ENCODE measurements at regions not wholly inside any gene's neighbourhood (a gene's known extent, or its start where the extent isn't known, plus 50 kb on each side); places are given as distances from the start of the nearest gene placed in this dataset.

DNA sequence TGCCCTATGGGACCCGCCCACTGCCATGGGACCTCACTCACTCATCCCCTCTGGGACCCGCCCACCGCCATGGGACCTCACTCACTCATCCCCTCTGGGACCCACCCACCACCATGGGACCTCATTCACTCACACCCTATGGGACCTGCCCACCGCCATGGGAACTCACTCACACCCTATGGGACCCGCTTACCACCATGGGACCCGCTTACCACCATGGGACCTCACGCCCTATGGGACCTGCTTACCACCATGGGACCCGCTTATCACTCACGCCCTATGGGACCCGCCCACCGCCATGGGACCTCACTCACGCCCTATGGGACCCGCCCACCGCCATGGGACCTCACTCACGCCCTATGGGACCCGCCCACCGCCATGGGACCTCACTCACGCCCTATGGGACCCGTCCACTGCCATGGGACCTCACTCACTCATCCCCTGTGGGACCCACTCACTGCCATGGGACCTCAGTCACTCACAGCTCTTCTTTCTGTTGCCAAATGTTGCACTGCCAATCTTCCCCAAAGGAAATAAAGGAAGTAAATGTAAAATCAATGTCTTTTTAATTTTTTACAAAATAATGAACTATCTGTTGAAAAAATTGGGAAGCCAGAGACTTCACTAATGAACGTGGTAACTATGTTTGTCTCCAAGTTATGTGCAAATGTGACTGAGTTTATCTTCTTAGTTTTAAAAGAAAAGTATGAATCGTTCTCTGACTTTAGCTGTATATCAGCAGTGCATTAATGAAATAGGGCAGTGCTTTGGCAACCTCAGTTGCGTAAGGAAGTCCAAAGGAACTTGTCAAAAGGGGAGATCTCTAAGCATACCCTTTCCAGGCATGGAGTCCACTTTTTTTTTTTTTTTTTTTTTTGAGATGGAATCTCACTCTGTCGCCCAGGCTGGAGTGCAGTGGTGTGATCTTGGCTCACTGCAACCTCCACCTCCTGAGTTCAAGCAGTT lies 101.5 kb upstream of the MGAT5 start:
- no peak for DNase-seq (ENCODE audit: low read depth)
- H3K4me3 ChIP-seq (ENCODE audit: low read length), result no peak overlapping the region
- TF ChIP-seq, protein P1, sequence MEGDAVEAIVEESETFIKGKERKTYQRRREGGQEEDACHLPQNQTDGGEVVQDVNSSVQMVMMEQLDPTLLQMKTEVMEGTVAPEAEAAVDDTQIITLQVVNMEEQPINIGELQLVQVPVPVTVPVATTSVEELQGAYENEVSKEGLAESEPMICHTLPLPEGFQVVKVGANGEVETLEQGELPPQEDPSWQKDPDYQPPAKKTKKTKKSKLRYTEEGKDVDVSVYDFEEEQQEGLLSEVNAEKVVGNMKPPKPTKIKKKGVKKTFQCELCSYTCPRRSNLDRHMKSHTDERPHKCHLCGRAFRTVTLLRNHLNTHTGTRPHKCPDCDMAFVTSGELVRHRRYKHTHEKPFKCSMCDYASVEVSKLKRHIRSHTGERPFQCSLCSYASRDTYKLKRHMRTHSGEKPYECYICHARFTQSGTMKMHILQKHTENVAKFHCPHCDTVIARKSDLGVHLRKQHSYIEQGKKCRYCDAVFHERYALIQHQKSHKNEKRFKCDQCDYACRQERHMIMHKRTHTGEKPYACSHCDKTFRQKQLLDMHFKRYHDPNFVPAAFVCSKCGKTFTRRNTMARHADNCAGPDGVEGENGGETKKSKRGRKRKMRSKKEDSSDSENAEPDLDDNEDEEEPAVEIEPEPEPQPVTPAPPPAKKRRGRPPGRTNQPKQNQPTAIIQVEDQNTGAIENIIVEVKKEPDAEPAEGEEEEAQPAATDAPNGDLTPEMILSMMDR (IDR thresholded peaks at IDR 0.05; ENCODE audit: insufficient read depth, low read depth, low read length, missing control alignments), result no peak

DNA sequence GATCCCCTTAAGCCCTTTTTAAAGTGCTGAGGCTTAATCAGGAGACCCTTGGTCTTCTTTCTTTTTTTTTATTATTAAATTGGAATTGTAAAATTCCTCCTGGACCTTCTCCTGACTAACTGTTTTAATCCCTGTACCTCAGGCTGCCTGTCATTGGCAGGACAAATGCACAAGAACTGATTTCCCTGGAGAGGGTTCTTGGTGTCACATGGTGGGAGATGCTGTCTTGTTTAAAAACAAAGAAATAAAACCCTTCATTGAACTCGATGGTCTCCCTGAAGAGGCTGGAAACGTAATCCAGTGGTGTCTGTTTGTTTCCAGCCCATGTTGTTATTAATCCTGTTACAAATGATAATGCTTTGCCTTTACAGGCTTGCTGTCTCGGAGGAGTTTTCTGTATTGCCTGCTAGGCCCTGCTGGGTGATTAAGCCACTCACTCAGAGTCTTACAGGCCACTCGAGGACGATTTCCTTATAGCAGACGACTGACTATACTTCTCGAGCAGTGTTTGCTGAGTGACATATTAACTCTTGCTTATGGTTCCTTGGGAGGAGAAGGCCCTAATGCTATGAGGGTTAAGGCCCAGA lies 100.5 kb upstream of the MGAT5 start:
- TF ChIP-seq, protein P1 (IDR thresholded peaks at IDR 0.05; ENCODE audit: insufficient read depth, low read depth, low read length, missing control alignments), result no peak
- DNase-seq (ENCODE audit: low read depth), result no peak
- H3K4me3 ChIP-seq (ENCODE audit: low read length), result no peak overlapping the region

DNA sequence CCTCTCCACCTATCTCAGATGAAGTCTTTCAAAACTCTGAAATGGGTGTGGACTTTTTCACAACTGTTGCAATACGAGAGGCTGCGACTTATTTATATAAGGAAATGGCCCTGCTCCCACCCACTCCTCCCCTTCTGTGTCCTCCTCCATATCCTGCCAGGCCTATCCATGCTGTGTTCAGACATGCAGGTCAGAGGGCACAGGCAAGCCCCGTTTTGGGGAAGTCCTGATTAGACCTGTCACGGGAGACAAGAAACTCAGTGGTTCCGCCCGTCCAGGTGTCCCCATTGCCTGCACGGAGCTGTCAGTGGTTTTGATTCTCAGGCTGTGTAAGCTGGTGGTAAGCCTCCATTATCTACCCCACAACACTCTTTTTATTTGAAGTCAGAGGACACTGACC lies 99.6 kb upstream of the MGAT5 start:
- TF ChIP-seq, protein P1 (IDR thresholded peaks at IDR 0.05; ENCODE audit: insufficient read depth, low read depth, low read length, missing control alignments), result no peak
- no peak for DNase-seq (ENCODE audit: low read depth)
- no peak overlapping the region for H3K4me3 ChIP-seq (ENCODE audit: low read length)

- no peak for DNase-seq (ENCODE audit: low read depth)
- TF ChIP-seq, protein P1 (IDR thresholded peaks at IDR 0.05; ENCODE audit: insufficient read depth, low read depth, low read length, missing control alignments), result no peak
Observed at GRCh38 chr2:134155134-134155533, 98.7 kb upstream of the MGAT5 start.

DNA sequence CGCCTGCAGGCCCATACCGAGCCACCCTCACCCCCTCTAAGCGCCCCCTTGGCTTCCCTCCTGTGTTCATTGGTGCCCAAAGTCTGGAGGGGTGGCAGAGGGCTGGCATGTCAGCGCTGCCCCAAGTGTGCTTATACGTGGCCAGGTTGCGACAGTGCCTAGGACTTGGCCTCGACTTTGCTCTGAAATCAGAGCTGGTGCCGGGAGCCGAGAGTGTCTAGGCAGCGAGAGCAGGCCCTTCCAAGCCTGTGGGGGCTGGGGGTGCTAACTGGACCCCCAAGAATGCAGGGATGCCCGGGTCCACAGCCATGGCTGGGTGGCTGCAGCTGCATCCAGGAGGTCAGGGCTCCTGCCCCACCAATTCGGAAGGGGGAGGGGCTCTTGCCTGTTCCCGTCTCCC lies 95.6 kb upstream of the MGAT5 start:
- DNase-seq (ENCODE audit: low read depth), result no peak
- H3K4me3 ChIP-seq (ENCODE audit: low read length), result no peak overlapping the region
- TF ChIP-seq, protein P1 (IDR thresholded peaks at IDR 0.05; ENCODE audit: insufficient read depth, low read depth, low read length, missing control alignments), result no peak

More at GRCh38 chr2:134155134-134155533, 98.7 kb upstream of the MGAT5 start:
- no peak overlapping the region for H3K4me3 ChIP-seq (ENCODE audit: low read length)

DNA sequence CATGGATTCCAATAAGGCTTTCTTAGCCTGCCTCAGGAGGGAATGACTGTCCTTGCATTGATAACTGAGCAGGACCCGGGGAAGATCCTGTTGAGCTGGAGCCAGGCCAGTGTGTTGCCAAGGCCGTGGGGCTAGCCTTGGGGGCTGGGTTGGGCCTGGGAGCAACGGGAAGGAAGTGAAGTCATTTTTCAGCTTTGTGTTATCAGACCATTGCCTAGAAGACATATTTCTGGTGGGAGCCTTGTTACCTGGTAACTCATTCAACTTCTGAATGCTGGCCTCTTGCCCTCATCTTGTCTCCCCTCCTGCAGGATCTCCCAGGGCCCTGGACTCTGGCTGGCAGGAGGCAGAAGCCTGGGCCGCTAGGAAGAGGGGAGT lies 92.7 kb upstream of the MGAT5 start:
- DNase-seq (ENCODE audit: low read depth), result no peak
- H3K4me3 ChIP-seq (ENCODE audit: low read length), result no peak overlapping the region
- TF ChIP-seq, protein P1 (IDR thresholded peaks at IDR 0.05; ENCODE audit: insufficient read depth, low read depth, low read length, missing control alignments), result no peak

All from epithelial cell of esophagus (primary cell).